Kidney (tissue), 13 donors: ENCODE measurements at regions not wholly inside any gene's neighbourhood (a gene's known extent, or its start where the extent isn't known, plus 50 kb on each side); places are given as distances from the start of the nearest gene placed in this dataset.
"Not testable (repeated sequence)": the region's sequence is repeated elsewhere in the genome, so short reads cannot be mapped to it uniquely, and the experiment has no call there.

ENCODE experiments used
- DNase-seq, 5 donors: peaks; one replicate each; pipeline ENCODE4 v3.0.0-alpha.2; 2013 to 2020
- FAIRE-seq: peaks from 2 replicates; lab custom pipeline; 2012; peaks lifted over from hg19 to GRCh38; lab: Jason Lieb, UNC
- H3K27ac ChIP-seq, 2 donors: one replicate each; pipeline ENCODE4 v1.7.0; 2013; ENCODE audit warnings: low read depth in 2 of 2, low read length in 2 of 2, inconsistent platforms in 1 of 2
- H3K27me3 ChIP-seq: one replicate; pipeline ENCODE4 v1.7.1; 2013; ENCODE audit warnings: low read length, inconsistent platforms; ENCODE audit not compliant: control insufficient read depth, insufficient read depth
- H3K36me3 ChIP-seq, 3 donors: one replicate each; pipeline versions ENCODE4 v1.7.0 to v1.7.1; 2013; ENCODE audit warnings: low read length in 3 of 3, control low read depth in 1 of 3, inconsistent platforms in 1 of 3; ENCODE audit not compliant: insufficient read depth in 3 of 3, control insufficient read depth in 2 of 3
- H3K4me1 ChIP-seq, 3 donors: one replicate each; pipeline versions ENCODE4 v1.7.0 to v1.7.1; 2013; ENCODE audit warnings: low read length in 3 of 3, inconsistent platforms in 1 of 3, low read depth in 1 of 3; ENCODE audit not compliant: control insufficient read depth in 2 of 3, insufficient read depth in 2 of 3
- H3K4me3 ChIP-seq, 3 donors: one replicate each; pipeline versions ENCODE4 v1.7.0 to v1.8.1; 2013; ENCODE audit warnings: low read length in 3 of 3, control low read depth in 1 of 3, inconsistent platforms in 1 of 3
- H3K9ac ChIP-seq, 3 donors: one replicate each; pipeline versions ENCODE4 v1.7.0 to v1.7.1; 2013; ENCODE audit warnings: low read length in 3 of 3, control low read depth in 1 of 3, inconsistent platforms in 1 of 3
- H3K9me3 ChIP-seq, 3 donors: one replicate each; pipeline versions ENCODE4 v1.7.0 to v1.7.1; 2013; ENCODE audit warnings: low read length in 3 of 3, control low read depth in 1 of 3, inconsistent platforms in 1 of 3; ENCODE audit not compliant: control insufficient read depth in 2 of 3, insufficient read depth in 1 of 3
- CTCF ChIP-seq: IDR thresholded peaks from 3 replicates; pipeline ENCODE4 v1.5.1; 2012; ENCODE audit warnings: mild to moderate bottlenecking, moderate library complexity, borderline replicate concordance; ENCODE audit not compliant: insufficient read depth; ENCODE audit errors: extremely low read depth
- intact Hi-C: fragments of 100-400 bp; cut with DNase I; formaldehyde crosslinking; loops from one replicate; pipeline ENCODE4 v1.11.1; 2022
- donor health status: control.
- donor health status: control.
- donor health status: control.
- donor health status: control.
- donor health status: control.
- donor health status: DM: yes; HTN: yes; CAD: no.
- donor health status: Normal renal cell carcinoma (clear cell type).

GRCh38 chr18:14285053-14285452, 152.8 kb upstream of the ZNF519 start:
- DNase-seq (no peak), FAIRE-seq (no peak)
- Histone ChIP-seq H3K4me3 (no peak overlapping the region), H3K9me3 (no peaks in the 10 kb centered on the region), H3K9ac (no peak overlapping the region), H3K27me3 (no peaks in the 10 kb centered on the region), H3K36me3 (no peaks in the 10 kb centered on the region), H3K4me1 (no peaks in the 10 kb centered on the region), H3K27ac (no peak overlapping the region)
- intact Hi-C loops, result no loop called here
- TF ChIP-seq CTCF, result no peak

- H3K27ac ChIP-seq, DNase-seq, H3K9ac ChIP-seq, H3K9me3 ChIP-seq, FAIRE-seq, H3K27me3 ChIP-seq, H3K4me1 ChIP-seq, intact Hi-C loops, H3K4me3 ChIP-seq, H3K36me3 ChIP-seq: not testable (repeated sequence)
Measured at GRCh38 chr18:14275391-14275790, 143.2 kb upstream of the ZNF519 start.

GRCh38 chr18:14265637-14266410, 133.6 kb upstream of the ZNF519 start:
- not testable (repeated sequence) for FAIRE-seq, H3K36me3 ChIP-seq

GRCh38 chr18:14262786-14263185, 130.6 kb upstream of the ZNF519 start:
- H3K4me3 ChIP-seq, H3K27ac ChIP-seq, H3K9me3 ChIP-seq, H3K27me3 ChIP-seq, intact Hi-C loops, FAIRE-seq, DNase-seq, H3K9ac ChIP-seq, H3K4me1 ChIP-seq, H3K36me3 ChIP-seq: not testable (repeated sequence)

More at GRCh38 chr18:14265637-14266410, 133.6 kb upstream of the ZNF519 start:
- H3K27ac ChIP-seq, intact Hi-C loops, H3K4me3 ChIP-seq, DNase-seq, H3K27me3 ChIP-seq, H3K9me3 ChIP-seq, H3K9ac ChIP-seq, H3K4me1 ChIP-seq: not testable (repeated sequence)

GRCh38 chr18:14250084-14250677, 117.9 kb upstream of the ZNF519 start:
- H3K9me3 ChIP-seq, intact Hi-C loops, H3K27ac ChIP-seq, H3K36me3 ChIP-seq, H3K9ac ChIP-seq, FAIRE-seq, DNase-seq, H3K4me1 ChIP-seq, H3K4me3 ChIP-seq, H3K27me3 ChIP-seq: not testable (repeated sequence)

GRCh38 chr18:14239224-14239623, 107.0 kb upstream of the ZNF519 start:
- intact Hi-C loops, FAIRE-seq, H3K9me3 ChIP-seq, H3K36me3 ChIP-seq, H3K4me3 ChIP-seq, H3K4me1 ChIP-seq, H3K9ac ChIP-seq, DNase-seq, H3K27ac ChIP-seq, H3K27me3 ChIP-seq: not testable (repeated sequence)

GRCh38 chr18:14236356-14237048, 104.3 kb upstream of the ZNF519 start:
- H3K9ac ChIP-seq, DNase-seq, H3K4me3 ChIP-seq, FAIRE-seq, H3K27ac ChIP-seq, H3K27me3 ChIP-seq, H3K4me1 ChIP-seq, H3K9me3 ChIP-seq, H3K36me3 ChIP-seq, intact Hi-C loops: not testable (repeated sequence)
